ENCODE measurements at regions not wholly inside any gene's neighbourhood (a gene's known extent, or its start where the extent isn't known, plus 50 kb on each side); places are given as distances from the start of the nearest gene placed in this dataset.

GRCh38 chr6:66858196-66858595 lies 1151.2 kb upstream of the EYS start:
- TF ChIP-seq CTCF (tag by site-specific recombination; IDR thresholded peaks at IDR 0.05) (no peak), SCRT2 (tag by site-specific recombination; IDR thresholded peaks at IDR 0.05) (no peak), ZNF404 (tag by site-specific recombination; IDR thresholded peaks at IDR 0.05) (no peak)

Data from HEK293 (cell line).